CD4-positive, alpha-beta T cell treated with Interleukin-10 for 1 hour (primary cell): ENCODE measurements at regions not wholly inside any gene's neighbourhood (a gene's known extent, or its start where the extent isn't known, plus 50 kb on each side); places are given as distances from the start of the nearest gene placed in this dataset.
"Not testable (repeated sequence)": the region's sequence is repeated elsewhere in the genome, so short reads cannot be mapped to it uniquely, and the experiment has no call there.

Experiments used
- DNase-seq: peaks from one replicate; pipeline ENCODE4 v3.0.0-alpha.2; 2020

GRCh38 chr1:209101106-209101505, 482.4 kb upstream of the CAMK1G start:
- no peak for DNase-seq

- no peak for DNase-seq
These were observed 481.4 kb upstream of the CAMK1G start for GRCh38 chr1:209102120-209102519.

GRCh38 chr1:209102531-209102930, 481.0 kb upstream of the CAMK1G start:
- no peak for DNase-seq

- no peak for DNase-seq
These were observed 480.4 kb upstream of the CAMK1G start for GRCh38 chr1:209103092-209103491.

GRCh38 chr1:209104646-209105045, 478.9 kb upstream of the CAMK1G start:
- no peak for DNase-seq

GRCh38 chr1:209105701-209106100, 477.8 kb upstream of the CAMK1G start:
- DNase-seq, result no peak

- DNase-seq, result no peak
These were observed 477.2 kb upstream of the CAMK1G start for GRCh38 chr1:209106237-209106741.

GRCh38 chr1:209106861-209107260, 476.7 kb upstream of the CAMK1G start:
- no peak for DNase-seq

GRCh38 chr1:209107535-209107934, 476.0 kb upstream of the CAMK1G start:
- DNase-seq, result no peak

- DNase-seq, result no peak
These were observed 474.3 kb upstream of the CAMK1G start for GRCh38 chr1:209109001-209109785.

GRCh38 chr1:209113521-209113920, 470.0 kb upstream of the CAMK1G start:
- no peak for DNase-seq

GRCh38 chr1:209116705-209117104, 466.8 kb upstream of the CAMK1G start:
- DNase-seq, result no peak

- no peak for DNase-seq
These were observed 459.9 kb upstream of the CAMK1G start for GRCh38 chr1:209123601-209124000.

- not testable (repeated sequence) for DNase-seq
These were observed 454.4 kb upstream of the CAMK1G start for GRCh38 chr1:209129091-209129490.

- DNase-seq, result no peak
These were observed 452.6 kb upstream of the CAMK1G start for GRCh38 chr1:209130886-209131285.

- no peak for DNase-seq
These were observed 450.6 kb upstream of the CAMK1G start for GRCh38 chr1:209132736-209133467.

GRCh38 chr1:209134001-209134400, 449.5 kb upstream of the CAMK1G start:
- no peak for DNase-seq

GRCh38 chr1:209143916-209144315, 439.6 kb upstream of the CAMK1G start:
- DNase-seq, result no peak

GRCh38 chr1:209150114-209150513, 433.4 kb upstream of the CAMK1G start:
- no peak for DNase-seq

- DNase-seq, result no peak
These were observed 430.1 kb upstream of the CAMK1G start for GRCh38 chr1:209153411-209153810.

GRCh38 chr1:209154912-209155311, 428.6 kb upstream of the CAMK1G start:
- DNase-seq, result no peak

GRCh38 chr1:209155546-209155945, 428.0 kb upstream of the CAMK1G start:
- DNase-seq, result no peak

GRCh38 chr1:209156991-209157390, 426.5 kb upstream of the CAMK1G start:
- no peak for DNase-seq

GRCh38 chr1:209157546-209158249, 425.8 kb upstream of the CAMK1G start:
- no peak for DNase-seq
